A673 (cell line): ENCODE measurements at regions not wholly inside any gene's neighbourhood (a gene's known extent, or its start where the extent isn't known, plus 50 kb on each side); places are given as distances from the start of the nearest gene placed in this dataset.
"Not testable (repeated sequence)": the region's sequence is repeated elsewhere in the genome, so short reads cannot be mapped to it uniquely, and the experiment has no call there.

ENCODE experiments used
- BruUV-seq: library from RNA; stranded (reverse); fragments of 400-500 nt; replicated peaks from 2 replicates; lab custom pipeline; 2021; lab: Mats Ljungman, UMichigan
- CTCF ChIA-PET: fragments of 300-600 bp; sonication (Branson Sonifier 250); formaldehyde crosslinking; loops from one replicate; lab custom pipeline; 2022; ENCODE audit warnings: antibody characterized with exemption; lab: Charles Lee
- POLR2A ChIA-PET: fragments of 300-600 bp; sonication (Branson Sonifier 250); formaldehyde crosslinking; loops from one replicate; lab custom pipeline; 2022; ENCODE audit warnings: antibody characterized with exemption; ENCODE audit not compliant: low non-redundant PET; lab: Charles Lee
- DNase-seq: peaks from one replicate; pipeline ENCODE4 v3.0.0-alpha.2; 2015; ENCODE audit warnings: low spot score
- H3K27ac ChIP-seq: fragments of 200-600 bp; sonication (generic); 2 replicates; pipeline ENCODE4 v1.5.1; 2016; ENCODE audit warnings: mixed run types, low read depth, mild to moderate bottlenecking, mixed read lengths, antibody characterized with exemption, low read length; ENCODE audit not compliant: poor library complexity, severe bottlenecking
- H3K27me3 ChIP-seq: fragments of 200-600 bp; sonication (generic); replicated peaks from 2 replicates; pipeline ENCODE4 v1.6.1; 2017; ENCODE audit warnings: mixed run types, low read depth, mild to moderate bottlenecking, mixed read lengths, antibody characterized with exemption, low read length; ENCODE audit not compliant: insufficient read depth, poor library complexity
- H3K36me3 ChIP-seq: fragments of 200-600 bp; sonication (generic); 2 replicates; pipeline ENCODE4 v1.6.1; 2016; ENCODE audit warnings: mixed run types, mild to moderate bottlenecking, mixed read lengths, antibody characterized with exemption, low read length; ENCODE audit not compliant: insufficient read depth, poor library complexity, severe bottlenecking
- H3K4me1 ChIP-seq: fragments of 200-600 bp; sonication (generic); 2 replicates; pipeline ENCODE4 v1.6.1; 2017; ENCODE audit warnings: mixed run types, mild to moderate bottlenecking, mixed read lengths, antibody characterized with exemption, low read length; ENCODE audit not compliant: insufficient read depth, poor library complexity, severe bottlenecking
- H3K4me3 ChIP-seq: fragments of 200-600 bp; sonication (generic); 2 replicates; pipeline ENCODE4 v1.5.1; 2016; ENCODE audit warnings: low read depth, mixed run types, mild to moderate bottlenecking, mixed read lengths, low read length; ENCODE audit not compliant: poor library complexity, severe bottlenecking
- H3K9me3 ChIP-seq: fragments of 200-600 bp; sonication (generic); 2 replicates; pipeline ENCODE4 v1.6.1; 2016; ENCODE audit warnings: mixed run types, low read depth, mild to moderate bottlenecking, mixed read lengths, antibody characterized with exemption, low read length; ENCODE audit not compliant: poor library complexity, severe bottlenecking
- CTCF ChIP-seq: fragments of 300-800, 200-600 bp; sonication (generic); conservative IDR thresholded peaks from 2 replicates; pipeline ENCODE4 v1.5.1; 2017; ENCODE audit warnings: low read depth, mild to moderate bottlenecking, antibody characterized with exemption, low read length, moderate library complexity, mixed read lengths
- EZH2 ChIP-seq: fragments of 200-600 bp; sonication (generic); IDR thresholded peaks from 2 replicates; pipeline ENCODE4 v1.6.1; 2017; ENCODE audit warnings: borderline replicate concordance, low read depth, mild to moderate bottlenecking, mixed read lengths, antibody characterized with exemption, low read length; ENCODE audit not compliant: poor library complexity, severe bottlenecking
- intact Hi-C: fragments of 100-400 bp; cut with micrococcal nuclease; formaldehyde crosslinking; loops from one replicate; pipeline ENCODE4 v1.10.0; 2022; ENCODE audit not compliant: unreplicated experiment

GRCh38 chr21:35556536-35556935 lies 503.8 kb downstream of the SETD4 start:
- ChIA-PET CTCF (no interaction called here), POLR2A (no interaction called here)
- BruUV-seq: no TSS peak
- Histone ChIP-seq H3K27me3 (no peaks in the 10 kb centered on the region), H3K4me1 (no peaks in the 10 kb centered on the region), H3K27ac (no peak overlapping the region), H3K4me3 (no peak overlapping the region), H3K9me3 (no peaks in the 10 kb centered on the region), H3K36me3 (no peaks in the 10 kb centered on the region)
- no peak for DNase-seq
- no peak for TF ChIP-seq EZH2
- no peak for TF ChIP-seq CTCF
- intact Hi-C loops: no loop called here

- BruUV-seq, CTCF ChIA-PET, H3K9me3 ChIP-seq: not testable (repeated sequence)
Observed at GRCh38 chr21:35552483-35552882, 503.4 kb upstream of the RUNX1 start.

GRCh38 chr21:35548904-35549615 lies 500.0 kb upstream of the RUNX1 start:
- peaks cover 17% of the 10 kb centered on the region for H3K27me3 ChIP-seq
- no TSS peak for BruUV-seq
- no peak overlapping the region for H3K27ac ChIP-seq
- ChIA-PET CTCF (no interaction called here), POLR2A (no interaction called here)
- no peak overlapping the region for H3K4me3 ChIP-seq
- no peak for DNase-seq
- H3K36me3 ChIP-seq: no peaks in the 10 kb centered on the region
- intact Hi-C loops: no loop called here
- no peak for TF ChIP-seq CTCF
- no peak for TF ChIP-seq EZH2
- no peaks in the 10 kb centered on the region for H3K4me1 ChIP-seq
- no peaks in the 10 kb centered on the region for H3K9me3 ChIP-seq

More at GRCh38 chr21:35552483-35552882, 503.4 kb upstream of the RUNX1 start:
- H3K36me3 ChIP-seq, intact Hi-C loops, H3K27ac ChIP-seq, POLR2A ChIA-PET, H3K4me1 ChIP-seq, H3K4me3 ChIP-seq, DNase-seq: not testable (repeated sequence)
- H3K27me3 ChIP-seq: peaks cover 11% of the 10 kb centered on the region
